T follicular helper cell (primary cell): ENCODE measurements at regions not wholly inside any gene's neighbourhood (a gene's known extent, or its start where the extent isn't known, plus 50 kb on each side); places are given as distances from the start of the nearest gene placed in this dataset.
"Not testable (repeated sequence)": the region's sequence is repeated elsewhere in the genome, so short reads cannot be mapped to it uniquely, and the experiment has no call there.

Experiments
- DNase-seq: peaks from one replicate; pipeline ENCODE4 v3.0.0-alpha.2; 2020; ENCODE audit warnings: low read depth

GRCh38 chr17:21551081-21551881 is 141.0 kb upstream of the KCNJ18 start:
- DNase-seq = peak; percentile 75

DNA sequence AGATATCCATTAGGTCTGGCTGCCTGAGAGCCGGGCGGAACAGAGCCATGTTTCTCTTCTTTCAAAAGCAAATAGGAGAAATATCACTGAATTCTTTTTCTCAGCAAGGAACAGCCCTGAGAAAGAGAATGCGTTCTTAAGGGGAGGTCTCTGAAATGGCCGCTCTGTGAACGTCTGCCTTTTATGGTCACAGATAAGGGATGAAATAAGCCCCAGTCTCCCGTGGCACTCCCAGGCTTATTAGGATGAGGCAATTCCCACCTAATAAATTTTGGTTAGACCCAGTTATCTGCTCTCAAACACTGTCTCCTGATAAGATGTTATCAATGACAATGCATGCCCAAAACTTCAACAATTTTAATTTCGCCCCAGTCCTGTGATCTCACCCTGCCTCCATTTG is 133.4 kb upstream of the KCNJ18 start:
- DNase-seq = not testable (repeated sequence)

- DNase-seq = no peak
These were observed 128.1 kb upstream of the KCNJ18 start for GRCh38 chr17:21564262-21564661.

DNA sequence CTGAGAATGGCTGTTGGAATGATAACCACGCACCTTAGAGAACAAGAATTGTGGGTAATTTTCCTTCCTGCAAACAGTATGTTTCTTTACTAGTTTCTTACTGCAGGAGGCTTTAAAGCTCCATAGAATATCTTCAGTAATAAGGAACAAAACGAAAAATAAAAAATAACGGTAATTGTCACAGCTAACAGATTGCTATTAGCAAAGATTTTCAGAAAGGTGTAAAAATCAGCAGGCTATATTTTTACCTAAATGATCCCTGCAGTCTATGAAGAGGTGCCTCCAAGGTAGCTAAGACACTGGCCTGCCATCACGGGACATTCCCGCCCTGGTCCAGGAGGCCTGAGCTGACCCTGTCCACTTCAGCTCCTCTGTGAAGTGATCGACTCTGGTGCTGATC is 127.6 kb upstream of the KCNJ18 start:
- DNase-seq = not testable (repeated sequence)

- DNase-seq = not testable (repeated sequence)
These were observed 121.9 kb upstream of the KCNJ18 start for GRCh38 chr17:21570427-21570826.

DNA sequence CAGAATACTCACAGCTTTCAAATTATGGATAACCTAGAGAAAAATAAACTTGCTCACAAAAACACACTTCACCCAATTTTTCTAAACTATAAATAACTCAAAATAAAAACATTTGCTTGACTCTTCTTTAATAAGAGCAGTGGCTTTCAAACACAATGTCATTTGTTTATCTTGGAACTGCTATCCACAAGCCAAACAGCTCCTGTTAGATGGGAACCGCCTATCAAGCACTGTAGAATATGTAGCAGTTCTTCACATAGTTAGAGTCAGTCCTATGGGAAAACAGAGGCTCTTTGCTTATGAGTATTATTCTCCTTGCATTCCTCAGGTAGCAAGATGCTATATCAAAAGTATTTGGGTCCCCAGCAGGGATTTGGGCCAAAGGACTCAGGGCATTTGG is 120.2 kb upstream of the KCNJ18 start:
- DNase-seq = not testable (repeated sequence)

GRCh38 chr17:21573271-21573960 is 118.9 kb upstream of the KCNJ18 start:
- not testable (repeated sequence) for DNase-seq

GRCh38 chr17:21573961-21574610 is 118.2 kb upstream of the KCNJ18 start:
- peak; percentile 33 for DNase-seq

- not testable (repeated sequence) for DNase-seq
These were observed 117.6 kb upstream of the KCNJ18 start for GRCh38 chr17:21574611-21575255.

- DNase-seq = not testable (repeated sequence)
These were observed 113.5 kb upstream of the KCNJ18 start for GRCh38 chr17:21578783-21579182.

- DNase-seq = no peak
These were observed 99.5 kb upstream of the KCNJ18 start for GRCh38 chr17:21592774-21593173.

GRCh38 chr17:21593452-21594105 is 98.7 kb upstream of the KCNJ18 start:
- DNase-seq = not testable (repeated sequence)

- DNase-seq = no peak
These were observed 97.2 kb upstream of the KCNJ18 start for GRCh38 chr17:21595086-21595485.

DNA sequence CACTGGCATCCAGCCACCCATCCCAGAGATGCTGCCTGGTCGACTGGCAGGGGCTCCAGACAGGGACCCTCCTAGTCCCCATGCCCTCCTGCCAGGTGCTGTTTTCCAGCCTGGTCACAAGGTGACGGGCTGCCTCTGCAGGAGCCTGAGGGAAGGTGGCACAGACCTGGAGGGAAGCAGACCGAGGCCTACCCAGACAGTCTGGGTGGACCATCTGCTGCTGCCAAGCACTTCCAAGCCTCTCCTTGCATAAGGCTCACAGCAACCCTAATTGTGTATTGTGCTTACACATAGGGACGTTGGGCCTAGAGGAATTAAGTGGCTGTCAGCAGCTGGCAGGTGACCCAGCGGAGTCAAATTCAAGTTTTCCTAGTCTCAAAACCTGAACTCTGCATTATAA is 90.1 kb upstream of the KCNJ18 start:
- DNase-seq = no peak

DNA sequence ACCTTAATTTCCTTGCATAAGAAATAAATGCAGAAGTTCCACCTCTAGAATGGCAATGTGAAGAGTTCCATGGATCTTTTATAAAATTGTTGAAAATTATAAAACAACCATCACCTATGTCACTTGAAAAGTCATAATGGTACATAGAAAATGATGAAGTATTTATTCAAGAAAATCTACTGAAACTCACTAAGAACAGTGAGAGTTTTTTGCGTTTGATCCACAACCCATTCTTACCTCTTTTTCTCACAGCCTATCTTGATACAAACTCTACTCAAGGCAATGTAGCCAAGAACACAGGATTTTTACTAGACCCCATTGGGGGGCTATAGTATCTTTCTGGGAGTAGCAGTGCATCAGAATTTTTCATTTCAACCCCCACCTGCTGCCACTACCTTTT is 89.0 kb upstream of the KCNJ18 start:
- not testable (repeated sequence) for DNase-seq

DNA sequence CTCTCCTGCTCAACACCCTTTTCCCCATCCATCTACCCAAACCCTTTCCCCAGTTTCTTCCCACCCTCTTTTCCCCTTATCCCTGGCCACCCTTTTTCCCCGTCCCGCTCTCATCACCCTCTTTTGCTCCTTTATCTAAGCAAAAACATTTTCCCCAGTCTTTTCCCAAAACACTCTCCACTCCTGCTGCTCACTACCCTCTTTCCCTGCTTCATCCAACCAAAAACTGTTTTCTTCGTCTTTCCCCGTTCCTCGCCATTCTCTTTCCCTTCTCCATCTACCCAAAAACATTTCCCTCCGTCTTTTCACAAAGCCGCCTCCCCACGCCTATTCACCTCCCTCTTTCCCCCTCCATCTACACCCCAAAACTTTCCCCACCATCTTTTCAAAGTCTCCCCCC is 80.9 kb upstream of the KCNJ18 start:
- DNase-seq = not testable (repeated sequence)

GRCh38 chr17:21612123-21613070 is 79.9 kb upstream of the KCNJ18 start:
- not testable (repeated sequence) for DNase-seq

DNA sequence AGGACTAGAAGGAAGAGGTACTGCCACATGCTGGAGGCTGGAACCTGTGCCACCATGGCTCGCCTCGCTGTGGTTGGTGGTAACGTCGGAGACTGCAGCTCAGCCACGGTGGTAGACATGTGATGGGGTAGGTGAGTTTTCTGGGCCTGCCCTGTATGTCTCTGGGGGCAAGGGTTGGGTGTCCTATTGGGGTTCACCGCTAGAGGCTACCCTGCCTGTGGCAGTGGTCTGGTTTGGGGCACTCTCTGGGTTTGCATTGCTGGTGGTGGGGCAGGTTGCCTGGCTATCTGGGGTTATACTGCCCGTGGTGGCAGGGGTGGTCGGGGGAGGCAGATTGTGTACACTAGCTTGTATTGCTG is 79.3 kb upstream of the KCNJ18 start:
- no peak for DNase-seq

DNA sequence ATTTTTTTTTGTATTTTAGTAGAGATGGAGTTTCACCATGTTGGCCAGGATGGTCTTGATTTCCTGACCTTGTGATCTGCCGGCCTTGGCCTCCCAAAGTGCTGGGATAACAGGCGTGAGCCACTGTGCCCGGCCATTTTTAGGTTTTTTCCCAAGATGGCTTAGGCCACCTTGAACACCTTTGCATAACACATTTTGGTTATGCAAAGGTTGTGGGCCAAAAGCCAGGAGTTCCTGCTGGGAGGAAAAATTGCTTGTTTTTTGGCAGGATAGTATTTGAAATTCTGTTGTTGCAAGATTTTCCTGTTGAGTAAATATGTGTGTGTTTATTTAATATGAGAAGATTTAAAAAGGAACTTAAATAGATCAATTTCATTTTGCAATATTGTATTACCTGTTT is 65.3 kb upstream of the KCNJ18 start:
- not testable (repeated sequence) for DNase-seq
